GM10248 (cell line): ENCODE measurements at regions not wholly inside any gene's neighbourhood (a gene's known extent, or its start where the extent isn't known, plus 50 kb on each side); places are given as distances from the start of the nearest gene placed in this dataset.

ENCODE experiments used
- CTCF ChIA-PET: fragments of 300-600 bp; sonication (Branson Sonifier 250); formaldehyde crosslinking; extraction: SDS; loops from one replicate; lab custom pipeline; 2021; ENCODE audit warnings: antibody characterized with exemption; lab: Yijun Ruan, JAX
- POLR2A ChIA-PET: fragments of 350-650 bp; sonication (Branson Sonifier 250); formaldehyde crosslinking; extraction: SDS; loops from one replicate; lab custom pipeline; 2020; ENCODE audit warnings: antibody characterized with exemption; lab: Yijun Ruan, JAX
- DNase-seq: peaks from one replicate; pipeline ENCODE4 v3.0.0; 2012; ENCODE audit errors: extremely low spot score
- CTCF ChIP-seq: IDR thresholded peaks from 2 replicates; pipeline ENCODE4 v1.5.1; 2012; ENCODE audit warnings: mild to moderate bottlenecking, low read depth; ENCODE audit errors: extremely low read depth, missing control alignments, control extremely low read depth

- no peak for DNase-seq
- ChIA-PET CTCF (interaction anchor here (2.4 kb wide), 1 partner anchor 9 kb away, joined by 13 read pairs; no protein-coding TSS in a partner anchor), POLR2A (no interaction called here)
- no peak for TF ChIP-seq CTCF
Measured at GRCh38 chr7:88600695-88601094, 158.8 kb upstream of the ZNF804B start.

DNA sequence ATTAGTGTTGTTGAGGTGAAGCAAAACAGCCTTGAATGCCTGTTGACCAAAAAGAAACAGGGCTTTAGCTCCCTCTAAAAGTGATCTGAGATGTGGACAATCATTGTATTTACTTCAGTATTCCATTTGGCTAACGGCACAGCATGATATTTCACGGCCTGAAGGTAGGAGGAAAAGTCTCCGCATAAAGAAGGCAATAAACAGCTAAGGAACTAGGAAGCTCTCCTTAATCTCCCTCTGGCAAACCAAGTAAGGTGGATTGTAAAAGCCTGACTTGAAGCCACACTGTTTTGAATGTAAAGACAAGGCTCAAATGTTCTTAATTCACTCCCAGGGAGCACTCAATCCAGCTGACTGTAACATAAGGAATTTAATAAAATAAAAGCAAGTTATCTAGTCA, 160.0 kb upstream of the ZNF804B start:
- TF ChIP-seq CTCF = no peak
- CTCF ChIA-PET = interaction anchor here (1.3 kb wide), 1 partner anchor 16 kb away, joined by 4 read pairs; no protein-coding TSS in a partner anchor
- POLR2A ChIA-PET = no interaction called here
- DNase-seq = no peak

GRCh38 chr7:88597941-88598425, 161.5 kb upstream of the ZNF804B start:
- POLR2A ChIA-PET = no interaction called here
- no peak for TF ChIP-seq CTCF

GRCh38 chr7:88590963-88591362, 168.5 kb upstream of the ZNF804B start:
- TF ChIP-seq CTCF = no peak
- ChIA-PET POLR2A (no interaction called here), CTCF (interaction anchor here (1.4 to 2.7 kb wide), 2 partner anchors 11 to 348 kb away, joined by 4 to 13 read pairs; no protein-coding TSS in a partner anchor)
- no peak for DNase-seq

More at GRCh38 chr7:88597941-88598425, 161.5 kb upstream of the ZNF804B start:
- DNase-seq = no peak
- CTCF ChIA-PET = no interaction called here

- CTCF ChIA-PET = no interaction called here
- TF ChIP-seq CTCF = no peak
- POLR2A ChIA-PET = no interaction called here
- DNase-seq = no peak
Measured at GRCh38 chr7:88589927-88590326, 169.6 kb upstream of the ZNF804B start.

DNA sequence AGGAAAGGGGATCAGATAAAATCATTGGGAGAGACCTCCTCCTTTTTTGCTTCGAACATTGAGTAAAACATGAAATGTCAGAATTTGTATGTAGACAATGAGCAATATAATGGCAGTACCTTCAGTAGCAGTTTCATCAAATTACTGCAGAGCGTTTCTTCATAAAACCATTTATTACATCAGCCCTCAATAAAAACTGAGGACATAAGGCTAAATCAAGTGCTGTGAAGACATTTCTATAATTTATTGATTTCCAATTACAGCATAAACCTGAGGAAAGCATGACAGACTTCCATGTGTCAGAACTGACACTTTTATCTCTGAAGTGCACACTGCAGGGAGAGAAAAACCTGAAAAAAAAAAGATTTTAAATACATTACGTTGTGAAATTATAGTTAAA, 172.6 kb upstream of the ZNF804B start:
- no peak for TF ChIP-seq CTCF
- no peak for DNase-seq
- ChIA-PET POLR2A (no interaction called here), CTCF (no interaction called here)
